ENCODE measurements at regions not wholly inside any gene's neighbourhood (a gene's known extent, or its start where the extent isn't known, plus 50 kb on each side); places are given as distances from the start of the nearest gene placed in this dataset.

- no peak for TF ChIP-seq CTCF (IDR thresholded peaks at IDR 0.05)
Observed at GRCh38 chr13:44220948-44221347, 152.7 kb upstream of the SERP2 start.

GRCh38 chr13:44221657-44222056 is 152.0 kb upstream of the SERP2 start:
- no peak for TF ChIP-seq CTCF (IDR thresholded peaks at IDR 0.05)

GRCh38 chr13:44223770-44224444 is 149.7 kb upstream of the SERP2 start:
- no peak for TF ChIP-seq CTCF (IDR thresholded peaks at IDR 0.05)

- TF ChIP-seq CTCF (IDR thresholded peaks at IDR 0.05), result no peak
Observed at GRCh38 chr13:44224450-44225149, 149.0 kb upstream of the SERP2 start.

- TF ChIP-seq CTCF (IDR thresholded peaks at IDR 0.05), result no peak
Observed at GRCh38 chr13:44229371-44230030, 144.1 kb upstream of the SERP2 start.

GRCh38 chr13:44230071-44230470 is 143.6 kb upstream of the SERP2 start:
- TF ChIP-seq CTCF (IDR thresholded peaks at IDR 0.05), result no peak

- TF ChIP-seq CTCF (IDR thresholded peaks at IDR 0.05), result no peak
Observed at GRCh38 chr13:44230736-44231135, 142.9 kb upstream of the SERP2 start.

Data from LNCAP (cell line).